PC-3 (cell line): ENCODE measurements at regions not wholly inside any gene's neighbourhood (a gene's known extent, or its start where the extent isn't known, plus 50 kb on each side); places are given as distances from the start of the nearest gene placed in this dataset.

Source experiments
- ATAC-seq: fragments of 200-7000 bp; cut with Tn5 transposase; 2 replicates; pipeline ENCODE4 v1.9.1; 2020; ENCODE audit warnings: mild to moderate bottlenecking, moderate library complexity
- BruUV-seq: library from RNA; stranded (reverse); fragments of 400-500 nt; replicated peaks from 2 replicates; lab custom pipeline; 2021; lab: Mats Ljungman, UMichigan
- CTCF ChIA-PET: fragments of 300-600 bp; sonication (Branson Sonifier 250); formaldehyde crosslinking; loops from one replicate; lab custom pipeline; 2022; ENCODE audit warnings: antibody characterized with exemption; lab: Charles Lee
- POLR2A ChIA-PET: fragments of 300-600 bp; sonication (Branson Sonifier 250); formaldehyde crosslinking; loops from one replicate; lab custom pipeline; 2022; ENCODE audit warnings: antibody characterized with exemption; ENCODE audit not compliant: unreplicated experiment; lab: Charles Lee
- DNase-seq: peaks from one replicate; pipeline ENCODE4 v3.0.0-alpha.2; 2015
- H2AFZ ChIP-seq: fragments of 300-600 bp; sonication (generic); 2 replicates; pipeline ENCODE4 v1.6.0; 2016; ENCODE audit warnings: antibody characterized with exemption, low read length
- H3F3A ChIP-seq: fragments of 300-600 bp; sonication (generic); one replicate; pipeline ENCODE4 v1.6.0; 2017; ENCODE audit warnings: antibody characterized with exemption, low read length, control low read depth, mild to moderate bottlenecking; ENCODE audit not compliant: unreplicated experiment
- H3K27ac ChIP-seq: fragments of 300-600 bp; sonication (generic); 2 replicates; pipeline ENCODE4 v1.5.1; 2016; ENCODE audit warnings: mild to moderate bottlenecking, low read length
- H3K27me3 ChIP-seq: fragments of 300-600 bp; sonication (generic); 2 replicates; pipeline ENCODE4 v1.6.1; 2016; ENCODE audit warnings: low read length, mixed read lengths
- H3K36me3 ChIP-seq: fragments of 300-600 bp; sonication (generic); 2 replicates; pipeline ENCODE4 v1.6.1; 2016; ENCODE audit warnings: low read depth, mixed run types, low read length, mixed read lengths
- H3K4me1 ChIP-seq: fragments of 300-600 bp; sonication (generic); 2 replicates; pipeline ENCODE4 v1.5.1; 2016; ENCODE audit warnings: low read length; ENCODE audit not compliant: insufficient read depth
- H3K4me2 ChIP-seq: fragments of 300-600 bp; sonication (generic); 2 replicates; pipeline ENCODE4 v1.6.0; 2016; ENCODE audit warnings: low read length
- H3K4me3 ChIP-seq: fragments of 300-600 bp; sonication (generic); 2 replicates; pipeline ENCODE4 v1.5.1; 2016; ENCODE audit warnings: mild to moderate bottlenecking, low read length, mixed read lengths
- H3K79me2 ChIP-seq: fragments of 300-600 bp; sonication (generic); 2 replicates; pipeline ENCODE4 v1.6.1; 2017; ENCODE audit warnings: low read length, mixed read lengths
- H3K9ac ChIP-seq: fragments of 300-600 bp; sonication (generic); 2 replicates; pipeline ENCODE4 v1.6.0; 2016; ENCODE audit warnings: mild to moderate bottlenecking, low read length
- H3K9me2 ChIP-seq: fragments of 300-600 bp; sonication (generic); replicated peaks from 2 replicates; pipeline ENCODE4 v1.6.1; 2016; ENCODE audit warnings: mixed run types, low read length, mixed read lengths
- H3K9me3 ChIP-seq: fragments of 300-600 bp; sonication (generic); 2 replicates; pipeline ENCODE4 v1.6.1; 2016; ENCODE audit warnings: low read length, mixed read lengths
- H4K20me1 ChIP-seq: fragments of 300-600 bp; sonication (generic); 2 replicates; pipeline ENCODE4 v1.6.1; 2016; ENCODE audit warnings: low read length, mixed read lengths
- EZH2 ChIP-seq: fragments of 300-600 bp; sonication (generic); IDR thresholded peaks from one replicate; pipeline ENCODE4 v1.6.1; 2017; ENCODE audit warnings: antibody characterized with exemption, mild to moderate bottlenecking, low read length; ENCODE audit not compliant: unreplicated experiment
- EZH2phosphoT487 ChIP-seq: fragments of 300-600 bp; sonication (generic); IDR thresholded peaks from 2 replicates; pipeline ENCODE4 v1.6.1; 2018; ENCODE audit warnings: mild to moderate bottlenecking, antibody characterized with exemption, low read length, borderline replicate concordance
- intact Hi-C: fragments of 100-400 bp; cut with micrococcal nuclease; formaldehyde crosslinking; loops from 2 replicates; pipeline ENCODE4 v1.9.0; 2023
- TF ChIP-seq, protein P1 (sequence below): fragments of 300-600 bp; sonication (generic); conservative IDR thresholded peaks from 2 replicates; pipeline ENCODE4 v1.5.1; 2017; ENCODE audit warnings: antibody characterized with exemption, low read depth, mild to moderate bottlenecking, low read length

GRCh38 chr5:155696362-155696761 lies 630.6 kb upstream of the SGCD start:
- no TSS peak for BruUV-seq
- Histone ChIP-seq H3K4me2 (no peak overlapping the region), H4K20me1 (no peaks in the 10 kb centered on the region), H3K4me1 (no peaks in the 10 kb centered on the region), H2AFZ (no peak overlapping the region), H3K36me3 (no peaks in the 10 kb centered on the region), H3K9me2 (no peaks in the 10 kb centered on the region), H3F3A (no peaks in the 10 kb centered on the region), H3K27ac (no peak overlapping the region), H3K27me3 (no peaks in the 10 kb centered on the region), H3K9me3 (no peaks in the 10 kb centered on the region), H3K4me3 (no peak overlapping the region), H3K79me2 (no peaks in the 10 kb centered on the region), H3K9ac (no peak overlapping the region)
- ChIA-PET POLR2A (no interaction called here), CTCF (no interaction called here)
- TF ChIP-seq, protein P1, sequence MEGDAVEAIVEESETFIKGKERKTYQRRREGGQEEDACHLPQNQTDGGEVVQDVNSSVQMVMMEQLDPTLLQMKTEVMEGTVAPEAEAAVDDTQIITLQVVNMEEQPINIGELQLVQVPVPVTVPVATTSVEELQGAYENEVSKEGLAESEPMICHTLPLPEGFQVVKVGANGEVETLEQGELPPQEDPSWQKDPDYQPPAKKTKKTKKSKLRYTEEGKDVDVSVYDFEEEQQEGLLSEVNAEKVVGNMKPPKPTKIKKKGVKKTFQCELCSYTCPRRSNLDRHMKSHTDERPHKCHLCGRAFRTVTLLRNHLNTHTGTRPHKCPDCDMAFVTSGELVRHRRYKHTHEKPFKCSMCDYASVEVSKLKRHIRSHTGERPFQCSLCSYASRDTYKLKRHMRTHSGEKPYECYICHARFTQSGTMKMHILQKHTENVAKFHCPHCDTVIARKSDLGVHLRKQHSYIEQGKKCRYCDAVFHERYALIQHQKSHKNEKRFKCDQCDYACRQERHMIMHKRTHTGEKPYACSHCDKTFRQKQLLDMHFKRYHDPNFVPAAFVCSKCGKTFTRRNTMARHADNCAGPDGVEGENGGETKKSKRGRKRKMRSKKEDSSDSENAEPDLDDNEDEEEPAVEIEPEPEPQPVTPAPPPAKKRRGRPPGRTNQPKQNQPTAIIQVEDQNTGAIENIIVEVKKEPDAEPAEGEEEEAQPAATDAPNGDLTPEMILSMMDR, result no peak
- TF ChIP-seq EZH2phosphoT487, result no peak
- no peak for TF ChIP-seq EZH2
- no peak for DNase-seq
- intact Hi-C loops, result no loop called here
- no peak for ATAC-seq

DNA sequence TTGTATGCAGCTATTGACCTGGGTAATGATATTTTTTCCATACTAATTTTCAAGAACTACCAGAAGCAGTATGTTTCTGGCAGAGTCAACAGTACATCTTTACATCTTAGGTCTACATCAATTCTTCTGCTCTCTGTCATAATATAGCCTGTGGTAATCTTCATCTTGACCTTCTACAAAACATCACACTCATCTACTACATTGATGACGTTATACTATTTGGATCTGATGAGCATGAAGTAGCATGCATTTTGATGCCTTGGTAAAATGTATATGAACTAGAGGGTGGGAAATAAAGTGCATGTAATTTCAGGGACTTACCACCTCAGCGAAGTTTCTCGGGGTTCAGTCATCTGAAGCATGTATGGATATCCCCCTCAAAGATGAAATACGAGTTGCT lies 629.7 kb upstream of the SGCD start:
- no peak for DNase-seq
- ChIA-PET CTCF (no interaction called here), POLR2A (no interaction called here)
- Histone ChIP-seq H3K27ac (no peak overlapping the region), H3K4me1 (no peaks in the 10 kb centered on the region), H3F3A (no peaks in the 10 kb centered on the region), H3K4me2 (no peak overlapping the region), H3K9me3 (no peaks in the 10 kb centered on the region), H3K79me2 (no peaks in the 10 kb centered on the region), H3K27me3 (no peaks in the 10 kb centered on the region), H3K36me3 (no peaks in the 10 kb centered on the region), H4K20me1 (no peaks in the 10 kb centered on the region), H3K9me2 (no peaks in the 10 kb centered on the region), H2AFZ (no peak overlapping the region), H3K4me3 (no peak overlapping the region), H3K9ac (no peak overlapping the region)
- intact Hi-C loops, result no loop called here
- ATAC-seq, result no peak
- TF ChIP-seq EZH2, result no peak
- TF ChIP-seq, protein P1, result no peak
- no peak for TF ChIP-seq EZH2phosphoT487
- BruUV-seq, result no TSS peak

GRCh38 chr5:155699385-155699784 lies 627.6 kb upstream of the SGCD start:
- ChIA-PET CTCF (no interaction called here), POLR2A (no interaction called here)
- no peaks in the 10 kb centered on the region for H3K9me3 ChIP-seq
- intact Hi-C loops, result no loop called here
- no peaks in the 10 kb centered on the region for H3K36me3 ChIP-seq
- DNase-seq, result no peak
- H3K4me1 ChIP-seq, result no peaks in the 10 kb centered on the region
- no peak overlapping the region for H3K4me3 ChIP-seq
- BruUV-seq, result no TSS peak
- no peaks in the 10 kb centered on the region for H4K20me1 ChIP-seq
- H3K4me2 ChIP-seq, result no peak overlapping the region
- no peaks in the 10 kb centered on the region for H3K9me2 ChIP-seq
- no peak overlapping the region for H3K27ac ChIP-seq
- ATAC-seq, result no peak
- H2AFZ ChIP-seq, result no peak overlapping the region
- TF ChIP-seq, protein P1, result no peak
- TF ChIP-seq EZH2, result no peak
- no peak for TF ChIP-seq EZH2phosphoT487
- H3K27me3 ChIP-seq, result no peaks in the 10 kb centered on the region
- H3K79me2 ChIP-seq, result no peaks in the 10 kb centered on the region
- H3K9ac ChIP-seq, result no peak overlapping the region
- no peaks in the 10 kb centered on the region for H3F3A ChIP-seq
